GM21528 (cell line): ENCODE measurements at regions not wholly inside any gene's neighbourhood (a gene's known extent, or its start where the extent isn't known, plus 50 kb on each side); places are given as distances from the start of the nearest gene placed in this dataset.

Experiments used
- ATAC-seq: cut with Tn5 transposase; IDR thresholded peaks from one replicate; pipeline ENCODE4 v1.9.1; 2021; ENCODE audit warnings: mild to moderate bottlenecking, moderate library complexity; ENCODE audit not compliant: unreplicated experiment, low FRiP score

DNA sequence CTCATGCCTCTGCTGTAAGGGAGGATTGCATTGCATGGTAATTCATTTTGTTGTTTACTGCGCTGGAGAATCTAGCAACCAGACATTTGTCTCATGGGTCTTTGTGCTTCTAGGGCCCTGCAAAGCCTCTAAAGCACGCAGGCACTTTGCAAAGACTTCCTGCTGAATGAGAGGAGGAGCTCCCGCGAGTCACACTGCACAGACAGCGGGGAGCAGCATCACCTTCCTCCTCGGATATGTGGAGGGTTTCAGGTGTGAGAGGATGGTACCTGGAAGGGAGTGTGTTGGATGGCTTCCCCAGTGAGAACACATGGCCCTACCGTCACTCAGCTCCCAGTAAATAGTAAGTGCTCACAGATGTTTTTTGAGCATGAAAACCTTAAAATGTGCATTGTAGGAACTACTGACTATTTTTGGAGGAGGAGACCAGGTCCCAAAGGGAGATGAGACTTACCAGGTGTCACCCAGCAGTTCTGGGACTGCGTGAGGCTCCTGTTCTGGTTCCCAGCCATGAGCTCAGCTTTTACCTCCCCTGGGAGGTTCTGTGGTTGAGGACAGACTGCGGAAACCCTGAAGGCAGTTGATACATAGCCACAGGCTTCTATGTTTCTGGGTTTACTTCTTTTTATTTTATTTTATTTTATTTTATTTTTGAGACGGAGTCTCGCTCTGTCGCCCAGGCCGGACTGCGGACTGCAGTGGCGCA lies 278.0 kb downstream of the FGF9 start:
- no peak for ATAC-seq

DNA sequence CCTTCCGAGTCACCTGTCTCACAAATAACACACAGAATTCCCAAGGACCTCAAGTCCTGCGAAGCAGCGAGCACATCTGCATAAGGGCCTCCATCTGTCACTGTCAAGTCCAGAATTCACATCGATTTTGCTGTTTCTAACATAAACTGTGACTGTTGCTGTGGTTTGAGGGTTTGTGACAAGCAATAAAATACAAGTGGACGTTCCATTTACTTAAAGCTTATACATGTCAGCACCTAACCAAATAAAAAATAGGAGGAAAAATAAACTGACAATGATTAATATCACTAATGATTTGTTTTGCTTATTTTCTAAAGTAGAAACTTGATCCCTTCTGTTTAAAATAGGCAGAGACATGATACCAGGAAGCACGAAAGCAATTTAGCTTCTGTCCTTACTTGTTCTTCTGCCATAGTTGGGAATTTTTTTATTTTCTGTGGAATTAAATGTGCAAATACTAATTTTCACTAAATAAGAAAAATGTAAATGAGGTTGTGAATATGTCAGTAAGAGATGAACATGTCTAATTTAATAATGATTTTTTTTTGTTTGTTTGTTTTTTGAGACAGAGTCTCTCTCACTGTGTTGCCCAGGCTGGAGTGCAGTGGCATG lies 279.1 kb downstream of the FGF9 start:
- no peak for ATAC-seq

GRCh38 chr13:21956666-21957065 lies 285.8 kb downstream of the FGF9 start:
- no peak for ATAC-seq

DNA sequence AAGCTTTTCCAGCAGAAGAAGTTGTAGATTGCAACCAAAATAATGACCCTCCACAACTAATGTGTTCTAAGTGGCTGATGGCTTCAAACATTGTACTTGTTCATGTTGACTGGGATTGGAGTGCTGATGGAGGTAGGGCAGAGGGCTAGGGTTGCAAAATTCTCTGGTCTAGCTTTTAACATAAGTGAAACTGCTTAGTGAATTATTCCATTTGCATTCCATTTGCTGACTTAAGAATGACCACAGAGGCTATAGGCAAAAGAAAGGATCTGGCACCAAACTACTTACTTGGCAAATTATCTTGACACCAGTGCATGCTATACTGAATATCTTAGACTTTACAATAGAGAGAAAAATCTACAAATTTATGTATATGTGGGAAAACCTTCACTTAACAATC lies 287.0 kb downstream of the FGF9 start:
- no peak for ATAC-seq

GRCh38 chr13:21960108-21960507 lies 289.2 kb downstream of the FGF9 start:
- no peak for ATAC-seq

- no peak for ATAC-seq
Measured at GRCh38 chr13:21964686-21965085, 293.8 kb downstream of the FGF9 start.

DNA sequence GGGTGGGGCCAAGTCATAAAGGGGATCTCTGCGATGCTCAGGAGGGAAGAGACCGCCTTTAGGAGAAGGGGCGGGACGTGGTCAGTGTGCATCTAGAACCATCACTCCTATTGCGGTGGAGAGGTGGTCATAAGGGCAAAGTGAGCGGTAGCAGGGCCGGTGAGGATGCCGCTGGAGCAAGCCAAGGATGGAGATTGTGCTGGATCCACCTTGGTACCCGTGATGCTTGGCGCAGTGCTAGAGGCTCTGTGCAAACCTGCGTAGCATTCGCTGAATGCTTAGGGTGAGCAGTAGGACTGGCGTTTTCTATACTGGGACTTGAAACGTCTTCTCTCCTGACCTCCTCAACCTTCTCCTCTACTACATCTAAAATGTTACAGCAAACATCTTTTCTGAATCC lies 294.2 kb downstream of the FGF9 start:
- no peak for ATAC-seq

GRCh38 chr13:21966014-21966413 lies 295.1 kb downstream of the FGF9 start:
- ATAC-seq = no peak

DNA sequence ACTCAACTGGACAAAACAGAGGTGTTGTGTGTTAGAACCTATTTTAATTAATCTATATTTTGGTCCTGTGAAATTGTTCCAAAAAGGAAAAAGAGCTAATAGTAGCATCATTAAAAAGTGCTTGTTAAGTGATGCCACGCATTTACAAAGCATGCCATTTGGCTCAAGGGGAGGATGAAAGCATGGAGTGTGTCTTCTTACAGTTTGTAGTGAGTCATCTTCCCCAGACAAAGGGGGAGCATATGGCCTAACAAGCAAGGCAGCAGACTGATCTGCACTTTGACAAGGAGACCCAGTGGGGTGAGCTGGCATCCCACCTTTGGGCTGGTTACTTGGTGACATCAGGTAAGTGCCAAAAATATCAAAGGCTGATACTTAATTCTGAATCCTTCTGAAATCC lies 297.0 kb downstream of the FGF9 start:
- no peak for ATAC-seq

DNA sequence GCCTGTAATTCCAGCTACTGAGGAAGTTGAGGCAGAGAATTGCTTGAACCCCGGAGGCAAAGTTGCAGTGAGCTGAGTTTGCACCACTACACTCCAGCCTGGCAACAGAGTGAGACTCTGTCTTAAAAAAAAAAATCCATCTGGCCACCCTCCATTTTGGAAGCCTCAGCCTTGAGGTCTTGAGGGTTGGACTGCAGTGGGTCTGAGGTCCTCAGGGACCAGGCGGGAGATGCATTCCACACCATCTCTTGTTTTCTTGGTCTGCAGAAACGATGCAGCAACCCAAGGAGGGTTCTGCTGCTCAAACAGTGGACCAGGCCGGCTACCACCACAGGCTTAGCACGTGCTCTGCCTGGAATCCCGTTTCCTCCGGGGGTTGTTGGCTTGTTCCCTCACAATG lies 299.3 kb downstream of the FGF9 start:
- no peak for ATAC-seq

GRCh38 chr13:21970918-21971317 lies 300.0 kb downstream of the FGF9 start:
- ATAC-seq = no peak

DNA sequence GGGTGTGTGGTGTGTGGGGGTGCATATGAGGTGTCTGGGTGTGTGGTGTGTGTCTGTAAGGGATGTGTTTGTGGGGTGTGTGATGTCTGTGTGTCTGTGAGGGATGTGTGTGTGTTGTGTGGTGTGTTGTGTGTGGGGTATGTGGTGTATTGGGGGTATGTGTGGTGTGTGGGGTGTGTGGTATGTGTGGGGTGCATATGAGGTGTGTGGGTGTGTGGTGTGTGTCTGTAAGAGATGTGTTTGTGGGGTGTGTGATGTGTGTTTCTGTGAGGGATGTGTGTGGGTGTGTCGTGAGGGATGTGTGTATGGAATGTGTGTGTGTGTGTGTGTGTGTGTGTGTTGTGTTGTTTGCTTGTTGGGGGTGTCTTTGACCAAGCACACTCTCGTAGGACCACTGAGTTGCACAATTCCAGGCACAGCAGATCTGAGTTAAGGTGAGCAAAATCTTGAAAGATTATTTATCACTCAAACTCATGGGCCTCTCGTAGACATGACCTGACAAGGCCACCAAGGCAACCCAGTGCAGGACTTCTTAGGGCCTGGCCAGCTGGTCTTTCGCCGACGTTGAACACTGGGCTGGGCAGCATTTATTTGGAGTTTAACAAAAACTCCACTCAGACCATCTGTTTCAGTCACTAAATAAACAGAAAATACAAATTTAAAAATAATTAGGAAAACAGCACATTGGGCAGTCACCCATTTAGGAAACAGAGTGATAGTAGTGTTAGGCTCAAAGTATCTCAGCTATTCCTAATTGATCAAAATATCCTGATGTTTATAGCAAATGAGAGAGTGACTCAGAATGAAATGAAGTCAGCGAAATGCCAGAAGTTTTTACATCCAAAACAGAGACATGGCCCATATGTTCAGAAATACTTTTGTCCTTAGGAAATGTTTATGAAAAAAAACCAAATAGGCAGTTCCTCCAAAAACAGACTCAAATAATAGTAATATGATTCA lies 301.1 kb downstream of the FGF9 start:
- no peak for ATAC-seq

- no peak for ATAC-seq
Measured at GRCh38 chr13:21973437-21974125, 302.7 kb downstream of the FGF9 start.

- ATAC-seq = no peak
Measured at GRCh38 chr13:21974741-21975140, 303.9 kb downstream of the FGF9 start.

GRCh38 chr13:21976159-21976558 lies 305.3 kb downstream of the FGF9 start:
- no peak for ATAC-seq

- ATAC-seq = no peak
Measured at GRCh38 chr13:21979161-21979806, 308.4 kb downstream of the FGF9 start.

- ATAC-seq = no peak
Measured at GRCh38 chr13:21980049-21980448, 309.2 kb downstream of the FGF9 start.

DNA sequence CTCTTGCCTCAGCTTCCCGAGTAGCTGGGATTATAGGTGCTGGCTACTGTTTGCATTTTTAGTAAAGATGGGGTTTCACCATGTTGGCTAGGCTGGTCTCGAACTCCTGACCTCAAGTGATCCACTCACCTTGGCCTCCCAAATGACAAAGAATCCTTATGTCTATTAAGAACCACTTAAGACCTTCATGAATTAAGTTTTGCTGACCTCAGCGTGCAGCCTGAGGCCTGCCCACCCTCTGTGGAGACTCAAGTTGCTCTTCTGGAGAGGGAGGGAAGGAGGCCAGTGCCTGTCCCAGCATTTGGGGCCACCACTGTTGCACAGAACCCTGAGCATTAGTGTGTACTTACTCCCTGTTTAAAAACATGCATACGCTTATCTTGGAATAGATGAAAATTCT lies 313.3 kb downstream of the FGF9 start:
- ATAC-seq = no peak

- no peak for ATAC-seq
Measured at GRCh38 chr13:21986602-21987001, 315.7 kb downstream of the FGF9 start.

- ATAC-seq = no peak
Measured at GRCh38 chr13:21987793-21988192, 316.9 kb downstream of the FGF9 start.
